K562 (cell line): ENCODE measurements at regions not wholly inside any gene's neighbourhood (a gene's known extent, or its start where the extent isn't known, plus 50 kb on each side); places are given as distances from the start of the nearest gene placed in this dataset.

Source experiments
- ATAC-seq: fragments of 200-7000 bp; cut with Tn5 transposase; 3 replicates; pipeline ENCODE4 v1.9.1; 2020; ENCODE audit warnings: moderate library complexity
- BruUV-seq: library from RNA; stranded (reverse); fragments of 400-500 nt; replicated peaks from 2 replicates; lab custom pipeline; 2021; lab: Mats Ljungman, UMichigan
- CTCF ChIA-PET: fragments of 300-600 bp; formaldehyde crosslinking; extraction: SDS; loops from one replicate; lab custom pipeline; 2021; ENCODE audit warnings: low intra/inter-chr PET ratio; lab: Yijun Ruan, JAX
- POLR2A ChIA-PET: fragments of 300-600, 350-650 bp; sonication (Branson Sonifier 250); formaldehyde crosslinking; extraction: SDS; loops from one replicate; lab custom pipeline; 2021; ENCODE audit warnings: antibody characterized with exemption, inconsistent platforms; lab: Yijun Ruan, JAX
- DNase-seq, 4 experiments: peaks; one replicate each; pipeline versions ENCODE4 v3.0.0 to v3.0.0-alpha.2; 2011 to 2018; ENCODE audit warnings: low spot score in 3 of 4, mixed read lengths in 3 of 4; ENCODE audit errors: extremely low read depth in 1 of 4
- FAIRE-seq: peaks from 2 replicates; lab custom pipeline; 2011; peaks lifted over from hg19 to GRCh38; lab: Jason Lieb, UNC
- H2AFZ ChIP-seq: 2 replicates; pipeline ENCODE4 v1.6.0; 2011; ENCODE audit warnings: low read depth, low read length, control low read depth, inconsistent platforms
- H3K27ac ChIP-seq: fragments of 200-600 bp; 3 replicates; pipeline ENCODE4 v1.8.0; 2011; ENCODE audit warnings: low read depth, mild to moderate bottlenecking, control low read depth, inconsistent platforms, low read length, moderate library complexity, mixed read lengths; ENCODE audit errors: extremely low read depth
- H3K27me3 ChIP-seq, 2 experiments: fragments of 300-600 bp in 1 of 2; 2 replicates in 1 of 2; 3 replicates in 1 of 2; pipeline versions ENCODE4 v1.6.0 to v1.8.0; 2011; ENCODE audit warnings: inconsistent platforms in 2 of 2, low read length in 2 of 2, mild to moderate bottlenecking in 1 of 2, mixed read lengths in 1 of 2, moderate library complexity in 1 of 2; ENCODE audit not compliant: control insufficient read depth in 2 of 2, insufficient read depth in 2 of 2
- H3K36me3 ChIP-seq: fragments of 300-600 bp; 3 replicates; pipeline ENCODE4 v1.8.0; 2011; ENCODE audit warnings: mild to moderate bottlenecking, low read length, inconsistent platforms; ENCODE audit not compliant: control insufficient read depth, insufficient read depth
- H3K4me1 ChIP-seq, 2 experiments: fragments of 200-600 bp in 1 of 2; replicated peaks in 1 of 2; 2 replicates in 1 of 2; 3 replicates in 1 of 2; pipeline versions ENCODE4 v1.5.1 to v1.8.0; 2011; ENCODE audit warnings: inconsistent platforms in 2 of 2, low read length in 2 of 2, mild to moderate bottlenecking in 1 of 2, mixed read lengths in 1 of 2, moderate library complexity in 1 of 2; ENCODE audit not compliant: control insufficient read depth in 2 of 2, insufficient read depth in 2 of 2
- H3K4me2 ChIP-seq: 2 replicates; pipeline ENCODE4 v1.6.1; 2011; ENCODE audit warnings: low read length, control low read depth, inconsistent platforms, mixed read lengths; ENCODE audit not compliant: insufficient read depth
- H3K4me3 ChIP-seq: fragments of 200-600 bp; sonication (generic), shearing (Covaris generic); 2 replicates; pipeline ENCODE4 v1.5.1; 2016; ENCODE audit warnings: control low read depth, inconsistent platforms
- H3K79me2 ChIP-seq: fragments of 200-600 bp; 3 replicates; pipeline ENCODE4 v1.8.0; 2011; ENCODE audit warnings: low read length, inconsistent platforms; ENCODE audit not compliant: control insufficient read depth, insufficient read depth
- H3K9ac ChIP-seq, 2 experiments: 2 replicates each; pipeline versions ENCODE4 v1.6.0 to v1.6.1; 2011; ENCODE audit warnings: low read depth in 2 of 2, low read length in 2 of 2, control low read depth in 1 of 2, inconsistent platforms in 1 of 2, mild to moderate bottlenecking in 1 of 2, mixed read lengths in 1 of 2; ENCODE audit not compliant: insufficient read depth in 1 of 2
- H3K9me1 ChIP-seq: one replicate; pipeline ENCODE4 v1.6.0; 2011; ENCODE audit warnings: inconsistent platforms, mild to moderate bottlenecking, low read length, moderate library complexity; ENCODE audit not compliant: control insufficient read depth, insufficient read depth
- H3K9me3 ChIP-seq: replicated peaks from 2 replicates; pipeline ENCODE4 v1.5.1; 2011; ENCODE audit warnings: low read depth, low read length, inconsistent platforms; ENCODE audit not compliant: control insufficient read depth, insufficient read depth
- H4K20me1 ChIP-seq: replicated peaks from 2 replicates; pipeline ENCODE4 v1.6.1; 2011; ENCODE audit warnings: low read length, inconsistent platforms, mixed read lengths; ENCODE audit not compliant: control insufficient read depth, insufficient read depth
- GTF2E2 ChIP-seq: fragments of 200-800 bp; sonication (Bioruptor generic); IDR thresholded peaks from 2 replicates; pipeline ENCODE4 v1.6.1; 2016; ENCODE audit warnings: missing genetic modification characterization, missing compliant biosample characterization
- IFI16 ChIP-seq: fragments of 250-450 bp; sonication (Bioruptor Pico); IDR thresholded peaks from 2 replicates; pipeline ENCODE4 v2.1.2; 2022; ENCODE audit warnings: mild to moderate bottlenecking, inconsistent platforms
- POLR2B ChIP-seq: fragments of 450-650 bp; IDR thresholded peaks from 2 replicates; pipeline ENCODE4 v1.6.1; 2018; ENCODE audit warnings: low read depth; ENCODE audit not compliant: partially characterized antibody
- RB1 ChIP-seq: fragments of 450-650 bp; IDR thresholded peaks from 2 replicates; pipeline ENCODE4 v1.6.1; 2017; ENCODE audit warnings: low read depth, mild to moderate bottlenecking
- SPI1 ChIP-seq: IDR thresholded peaks from 2 replicates; pipeline ENCODE4 v1.6.1; 2011; ENCODE audit warnings: low read depth, low read length, control low read depth, borderline replicate concordance
- ZFPM2 ChIP-seq: fragments of 250-450 bp; sonication (Bioruptor Pico); IDR thresholded peaks from 2 replicates; pipeline ENCODE4 v1.5.1; 2022; ENCODE audit warnings: mild to moderate bottlenecking
- ZNF79 ChIP-seq: fragments of 250-450 bp; sonication (Bioruptor Pico); IDR thresholded peaks from 2 replicates; pipeline ENCODE4 v1.4.0; 2020; ENCODE audit warnings: low read depth, mild to moderate bottlenecking, moderate library complexity
- WGBS: fragments of 100-300 bp; shearing (Covaris generic); methylation state at CpG from one replicate; pipeline ENCODE4 v1.1.6; 2016; ENCODE audit warnings: low coverage, mixed read lengths; ENCODE audit not compliant: insufficient coverage; ENCODE audit errors: missing lambda C conversion rate; 5-methylcytosine and 5-hydroxymethylcytosine counted together
- in situ Hi-C: fragments of 300-500 bp; cut with MboI; formaldehyde crosslinking; loops from 4 replicates; pipeline ENCODE4 v1.15.0; 2018; ENCODE audit warnings: inconsistent platforms, mixed read lengths
- intact Hi-C: fragments of 100-400 bp; cut with micrococcal nuclease; formaldehyde crosslinking; loops from 2 replicates; pipeline ENCODE4 v1.14.2; 2022

GRCh38 chr2:217316743-217317142 is 456.9 kb upstream of the TNP1 start:
- no peaks in the 10 kb centered on the region for H4K20me1 ChIP-seq
- BruUV-seq, result no TSS peak
- H3K4me1 ChIP-seq, result no peaks in the 10 kb centered on the region
- no peaks in the 10 kb centered on the region for H3K36me3 ChIP-seq
- H2AFZ ChIP-seq, result no peak overlapping the region
- no peaks in the 10 kb centered on the region for H3K79me2 ChIP-seq
- TF ChIP-seq POLR2B (no peak), ZNF79 (CRISPR knock-in tag) (0 out of 2 replicates have a peak, but pooled peaks have one; percentile 52), IFI16 (no peak), SPI1 (peak; percentile 37; the same call in 1 of the 2 replicates), GTF2E2 (tag) (no peak)
- no peaks in the 10 kb centered on the region for H3K9me1 ChIP-seq
- 0% methylated on average over 1 of the region's 1 CpG for WGBS
- H3K4me2 ChIP-seq, result no peak overlapping the region
- H3K27me3 ChIP-seq, result no peaks in the 10 kb centered on the region
- in situ Hi-C loops, result no loop called here
- no peaks in the 10 kb centered on the region for H3K9me3 ChIP-seq
- H3K27ac ChIP-seq, result no peak overlapping the region
- no peak overlapping the region for H3K9ac ChIP-seq
- ATAC-seq (no peak), DNase-seq (no peak), FAIRE-seq (no peak)
- intact Hi-C loops, result no loop called here
- no peak overlapping the region for H3K4me3 ChIP-seq
- ChIA-PET POLR2A (interaction anchor here (0.6 kb wide), 1 partner anchor 89 kb away, joined by 3 read pairs; no protein-coding TSS in a partner anchor), CTCF (no interaction called here)

- Histone ChIP-seq H3K4me2 (no peak overlapping the region), H3K36me3 (no peaks in the 10 kb centered on the region), H3K27ac (no peak overlapping the region), H3K79me2 (no peaks in the 10 kb centered on the region), H3K27me3 (no peaks in the 10 kb centered on the region), H3K4me3 (no peak overlapping the region), H2AFZ (no peak overlapping the region), H3K9me3 (no peaks in the 10 kb centered on the region), H3K4me1 (no peaks in the 10 kb centered on the region), H3K9me1 (no peaks in the 10 kb centered on the region), H3K9ac (no peak overlapping the region), H4K20me1 (no peaks in the 10 kb centered on the region)
- ChIA-PET POLR2A (no interaction called here), CTCF (no interaction called here)
- DNase-seq, result no peak
- FAIRE-seq, result no peak
- TF ChIP-seq RB1 (no peak), ZFPM2 (CRISPR knock-in tag) (no peak)
- ATAC-seq, result no peak
- WGBS, result 0% methylated on average over 5 of the region's 5 CpGs
- intact Hi-C loops (no loop called here), in situ Hi-C loops (no loop called here)
- no TSS peak for BruUV-seq
Observed at GRCh38 chr2:217314021-217314460, 454.2 kb upstream of the TNP1 start.
